Astrocyte (in vitro differentiated cells and primary cell): ENCODE measurements at regions not wholly inside any gene's neighbourhood (a gene's known extent, or its start where the extent isn't known, plus 50 kb on each side); places are given as distances from the start of the nearest gene placed in this dataset.

Experiments used
- EZH2 ChIP-seq: IDR thresholded peaks from 2 replicates; pipeline ENCODE4 v1.6.1; 2012; ENCODE audit warnings: mild to moderate bottlenecking, low read length, inconsistent platforms; ENCODE audit not compliant: insufficient read depth
- TF ChIP-seq, protein P1 (sequence below): IDR thresholded peaks from 2 replicates; pipeline ENCODE4 v1.5.1; 2011; ENCODE audit warnings: low read depth, mild to moderate bottlenecking, inconsistent platforms, low read length, moderate library complexity; ENCODE audit not compliant: insufficient read depth

DNA sequence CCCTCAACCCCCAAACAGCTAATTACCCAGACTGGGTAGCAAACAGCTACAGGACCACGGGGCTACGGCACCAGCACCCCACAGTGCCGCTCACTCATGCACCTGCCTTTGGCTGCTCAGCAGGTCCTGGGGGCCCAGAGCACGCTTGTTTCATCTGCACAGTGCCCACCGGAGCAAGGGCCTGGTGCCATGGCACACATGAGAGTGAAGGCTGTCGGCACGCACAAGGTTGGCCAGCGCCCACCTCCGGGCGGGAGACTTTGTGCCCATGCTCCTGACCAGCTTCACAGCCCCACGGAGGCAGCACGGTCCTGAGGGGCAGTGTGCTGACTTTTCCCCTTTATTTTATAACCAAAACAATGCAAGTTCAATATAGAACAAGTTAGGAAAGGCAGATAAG, 135.9 kb upstream of the NSMCE3 start:
- TF ChIP-seq, protein P1, sequence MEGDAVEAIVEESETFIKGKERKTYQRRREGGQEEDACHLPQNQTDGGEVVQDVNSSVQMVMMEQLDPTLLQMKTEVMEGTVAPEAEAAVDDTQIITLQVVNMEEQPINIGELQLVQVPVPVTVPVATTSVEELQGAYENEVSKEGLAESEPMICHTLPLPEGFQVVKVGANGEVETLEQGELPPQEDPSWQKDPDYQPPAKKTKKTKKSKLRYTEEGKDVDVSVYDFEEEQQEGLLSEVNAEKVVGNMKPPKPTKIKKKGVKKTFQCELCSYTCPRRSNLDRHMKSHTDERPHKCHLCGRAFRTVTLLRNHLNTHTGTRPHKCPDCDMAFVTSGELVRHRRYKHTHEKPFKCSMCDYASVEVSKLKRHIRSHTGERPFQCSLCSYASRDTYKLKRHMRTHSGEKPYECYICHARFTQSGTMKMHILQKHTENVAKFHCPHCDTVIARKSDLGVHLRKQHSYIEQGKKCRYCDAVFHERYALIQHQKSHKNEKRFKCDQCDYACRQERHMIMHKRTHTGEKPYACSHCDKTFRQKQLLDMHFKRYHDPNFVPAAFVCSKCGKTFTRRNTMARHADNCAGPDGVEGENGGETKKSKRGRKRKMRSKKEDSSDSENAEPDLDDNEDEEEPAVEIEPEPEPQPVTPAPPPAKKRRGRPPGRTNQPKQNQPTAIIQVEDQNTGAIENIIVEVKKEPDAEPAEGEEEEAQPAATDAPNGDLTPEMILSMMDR, result no peak
- no peak for TF ChIP-seq EZH2
